Thoracic aorta (tissue), 2 donors: ENCODE measurements at regions not wholly inside any gene's neighbourhood (a gene's known extent, or its start where the extent isn't known, plus 50 kb on each side); places are given as distances from the start of the nearest gene placed in this dataset.
A peak's percentile ranks its signal among the peaks of the same experiment; 100 is the strongest.
"Not testable (repeated sequence)": the region's sequence is repeated elsewhere in the genome, so short reads cannot be mapped to it uniquely, and the experiment has no call there.

Experiments
- ATAC-seq: fragments of 150-250 bp; one replicate; pipeline ENCODE4 v1.8.0; 2017; ENCODE audit warnings: low read depth; ENCODE audit not compliant: insufficient number of reproducible peaks, low FRiP score
- DNase-seq: peaks from one replicate; pipeline ENCODE4 v3.0.0-alpha.2; 2020; ENCODE audit warnings: low spot score
- H3K27ac ChIP-seq, 2 donors: fragments of 200-600 bp; sonication (generic); 1 replicate in 1 of 2; 2 replicates in 1 of 2; pipeline ENCODE4 v1.5.1; 2016; ENCODE audit warnings: mild to moderate bottlenecking in 2 of 2, moderate library complexity in 2 of 2
- H3K27me3 ChIP-seq: fragments of 200-600 bp; sonication (generic); replicated peaks from 2 replicates; pipeline ENCODE4 v1.6.0; 2016; ENCODE audit warnings: mild to moderate bottlenecking; ENCODE audit not compliant: insufficient read depth
- H3K36me3 ChIP-seq: fragments of 200-600 bp; sonication (generic); one replicate; pipeline ENCODE4 v1.5.1; 2016
- H3K4me1 ChIP-seq, 2 donors: fragments of 200-600 bp; sonication (generic); 1 replicate in 1 of 2; 2 replicates in 1 of 2; pipeline versions ENCODE4 v1.5.1 to v1.6.0; 2016; ENCODE audit warnings: low read depth in 2 of 2, mild to moderate bottlenecking in 1 of 2; ENCODE audit not compliant: control insufficient read depth in 1 of 2
- H3K4me3 ChIP-seq: fragments of 200-600 bp; sonication (generic); 2 replicates; pipeline ENCODE4 v1.5.1; 2016; ENCODE audit warnings: mild to moderate bottlenecking
- H3K9me3 ChIP-seq: fragments of 200-600 bp; sonication (generic); 2 replicates; pipeline ENCODE4 v1.5.1; 2016
- CTCF ChIP-seq: fragments of 200-600 bp; sonication (generic); IDR thresholded peaks from one replicate; pipeline ENCODE4 v1.5.1; 2019; ENCODE audit warnings: antibody characterized with exemption

DNA sequence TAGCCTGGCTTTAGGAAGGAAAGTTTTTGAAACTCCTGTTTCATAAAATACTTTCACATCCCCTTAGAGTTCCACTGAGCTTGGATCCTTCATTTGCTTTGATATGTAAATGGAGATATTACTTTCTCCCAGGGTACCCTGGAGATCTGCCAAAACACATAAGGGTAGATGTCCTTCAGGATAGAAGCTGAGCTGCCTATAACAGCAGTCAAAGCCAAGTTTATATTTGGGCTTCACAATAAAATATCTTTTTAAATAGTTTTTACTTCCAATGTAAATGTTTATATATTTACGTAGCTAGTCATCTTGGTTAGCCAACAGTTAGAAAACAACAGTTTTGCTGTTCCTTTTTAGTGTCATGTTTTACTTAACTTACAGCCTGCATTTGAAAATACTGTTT lies 742.3 kb upstream of the POU3F4 start:
- H3K4me1 ChIP-seq, result no peaks in the 10 kb centered on the region
- no peak overlapping the region for H3K27ac ChIP-seq
- no peaks in the 10 kb centered on the region for H3K9me3 ChIP-seq
- ATAC-seq (no peak), DNase-seq (no peak)
- no peak overlapping the region for H3K4me3 ChIP-seq
- TF ChIP-seq CTCF, result no peak
- no peaks in the 10 kb centered on the region for H3K36me3 ChIP-seq
- H3K27me3 ChIP-seq, result no peaks in the 10 kb centered on the region

DNA sequence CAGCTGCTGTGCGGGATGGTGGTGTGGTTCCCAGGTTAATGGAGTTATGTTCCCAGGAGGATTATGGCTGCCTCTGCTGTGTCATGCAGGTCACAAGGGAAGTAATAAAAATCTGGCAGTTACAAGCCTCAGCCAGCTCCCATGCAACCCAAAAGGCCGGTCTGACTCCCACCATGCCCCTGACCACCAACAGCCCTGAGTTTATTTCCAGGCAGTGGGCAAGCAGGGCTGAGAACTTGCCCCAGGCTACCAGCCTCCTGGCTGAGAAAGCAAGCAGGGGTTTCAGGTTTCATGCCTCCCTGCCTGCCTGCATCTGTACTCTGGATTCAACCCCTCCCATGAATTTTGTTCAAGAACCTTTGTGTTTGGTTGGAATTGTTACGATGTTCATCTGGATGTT lies 732.7 kb upstream of the POU3F4 start:
- Histone ChIP-seq H3K27me3 (no peaks in the 10 kb centered on the region), H3K27ac (no peak overlapping the region), H3K36me3 (no peaks in the 10 kb centered on the region), H3K9me3 (no peaks in the 10 kb centered on the region), H3K4me3 (no peak overlapping the region), H3K4me1 (no peaks in the 10 kb centered on the region)
- ATAC-seq (no peak), DNase-seq (no peak)
- TF ChIP-seq CTCF, result no peak

GRCh38 chrX:82782014-82782413 lies 726.1 kb upstream of the POU3F4 start:
- Histone ChIP-seq H3K4me1 (no peaks in the 10 kb centered on the region), H3K27me3 (no peaks in the 10 kb centered on the region), H3K27ac (no peak overlapping the region), H3K36me3 (no peaks in the 10 kb centered on the region), H3K9me3 (no peaks in the 10 kb centered on the region), H3K4me3 (no peak overlapping the region)
- DNase-seq (no peak), ATAC-seq (no peak)
- no peak for TF ChIP-seq CTCF

- not testable (repeated sequence) for H3K36me3 ChIP-seq, H3K27me3 ChIP-seq, ATAC-seq, H3K4me3 ChIP-seq, DNase-seq, H3K9me3 ChIP-seq, H3K4me1 ChIP-seq, H3K27ac ChIP-seq
Measured at GRCh38 chrX:82812902-82813301, 695.2 kb upstream of the POU3F4 start.

GRCh38 chrX:82813671-82814078 lies 694.4 kb upstream of the POU3F4 start:
- H3K4me3 ChIP-seq, result no peak overlapping the region
- no peaks in the 10 kb centered on the region for H3K9me3 ChIP-seq
- no peak for DNase-seq
- no peak for TF ChIP-seq CTCF
- H3K27me3 ChIP-seq, result no peaks in the 10 kb centered on the region
- H3K27ac ChIP-seq, result no peak overlapping the region
- no peaks in the 10 kb centered on the region for H3K36me3 ChIP-seq
- ATAC-seq, result peak; percentile 86
- H3K4me1 ChIP-seq, result no peaks in the 10 kb centered on the region

GRCh38 chrX:82816001-82816400 lies 692.1 kb upstream of the POU3F4 start:
- Histone ChIP-seq H3K36me3 (no peaks in the 10 kb centered on the region), H3K9me3 (no peaks in the 10 kb centered on the region), H3K4me1 (no peaks in the 10 kb centered on the region), H3K27ac (no peak overlapping the region), H3K27me3 (no peaks in the 10 kb centered on the region), H3K4me3 (no peak overlapping the region)
- TF ChIP-seq CTCF, result no peak
- DNase-seq, result no peak
- ATAC-seq, result no peak
